ENCODE measurements at regions not wholly inside any gene's neighbourhood (a gene's known extent, or its start where the extent isn't known, plus 50 kb on each side); places are given as distances from the start of the nearest gene placed in this dataset.

DNA sequence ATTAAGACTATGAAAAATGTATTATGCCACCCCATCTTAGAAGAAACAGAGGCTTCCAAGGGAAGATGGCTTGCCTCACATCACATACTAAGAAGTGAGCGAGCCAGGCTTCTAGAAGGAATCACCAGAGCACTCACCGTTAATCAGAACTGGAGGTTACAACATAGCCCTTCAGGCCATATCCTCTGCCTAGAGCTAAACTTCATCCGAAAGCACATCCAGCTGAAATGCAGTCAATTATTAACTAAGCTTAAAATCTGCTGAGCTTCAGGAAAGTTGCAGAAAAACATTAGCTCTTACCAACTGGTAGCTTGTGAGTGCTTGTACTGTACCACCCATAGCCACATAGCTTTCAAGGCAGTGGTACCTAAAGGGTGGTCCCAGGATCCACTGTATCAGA is 483.2 kb downstream of the TBL1XR1 start:
- no peak for TF ChIP-seq EZH2 (IDR thresholded peaks at IDR 0.05; ENCODE audit: insufficient read depth, poor library complexity, severe bottlenecking)
- no peak for TF ChIP-seq EZH2phosphoT487 (IDR thresholded peaks at IDR 0.05; ENCODE audit: insufficient read depth, low read depth)
